Prostate gland (tissue), 2 donors: ENCODE measurements at regions not wholly inside any gene's neighbourhood (a gene's known extent, or its start where the extent isn't known, plus 50 kb on each side); places are given as distances from the start of the nearest gene placed in this dataset.

Experiments used
- POLR2A ChIP-seq: fragments of 450-650 bp; IDR thresholded peaks from one replicate; pipeline ENCODE4 v1.6.1; 2016; ENCODE audit warnings: antibody characterized with exemption, mild to moderate bottlenecking
- POLR2AphosphoS5 ChIP-seq: sonication (generic); formaldehyde crosslinking; IDR thresholded peaks from one replicate; pipeline ENCODE4 v1.6.1; 2017; ENCODE audit warnings: antibody characterized with exemption
- TF ChIP-seq, protein P1 (sequence below), 4 experiments: fragments of 200-600 bp in 2 of 4; fragments of 450-650 bp in 2 of 4; sonication (generic) in 2 of 4; IDR thresholded peaks; 1 replicate in 3 of 4; 2 replicates in 1 of 4; pipeline ENCODE4 v1.5.1; 2016 to 2019; ENCODE audit warnings: antibody characterized with exemption in 4 of 4, mild to moderate bottlenecking in 2 of 4, moderate library complexity in 2 of 4

DNA sequence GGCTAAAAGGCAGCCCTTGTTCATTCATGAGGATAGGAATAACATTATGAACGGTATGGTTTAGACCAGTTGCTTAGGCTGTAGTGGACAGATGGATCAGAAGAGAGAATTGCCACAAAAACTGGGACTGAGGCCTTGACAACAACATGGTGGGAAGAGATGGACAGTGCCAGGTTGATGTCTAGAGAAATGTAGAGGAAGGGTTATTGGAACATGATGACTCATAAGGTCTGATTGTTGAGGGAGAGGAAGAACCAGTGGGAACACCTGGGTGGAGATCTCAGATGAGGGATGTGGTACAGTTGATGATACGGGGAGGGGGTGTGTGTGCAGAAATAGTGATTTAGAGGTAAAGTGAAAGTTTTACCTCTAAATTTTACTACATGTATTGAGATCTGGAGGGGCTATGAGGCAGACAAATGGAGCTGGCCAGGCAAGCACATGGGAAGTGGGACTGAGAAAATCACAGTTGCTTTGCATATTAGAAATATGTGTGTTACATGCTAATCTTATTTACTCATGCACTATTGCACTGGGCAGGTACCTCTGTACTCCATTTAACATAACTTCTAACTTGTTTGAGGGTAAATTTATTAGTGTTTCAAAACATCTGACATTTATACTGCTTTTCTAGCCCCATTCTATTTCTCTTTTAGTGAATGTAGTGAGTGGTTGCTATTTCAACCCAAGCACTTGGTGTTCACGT is 65.6 kb downstream of the PLCE1 start:
- TF ChIP-seq, protein P1, sequence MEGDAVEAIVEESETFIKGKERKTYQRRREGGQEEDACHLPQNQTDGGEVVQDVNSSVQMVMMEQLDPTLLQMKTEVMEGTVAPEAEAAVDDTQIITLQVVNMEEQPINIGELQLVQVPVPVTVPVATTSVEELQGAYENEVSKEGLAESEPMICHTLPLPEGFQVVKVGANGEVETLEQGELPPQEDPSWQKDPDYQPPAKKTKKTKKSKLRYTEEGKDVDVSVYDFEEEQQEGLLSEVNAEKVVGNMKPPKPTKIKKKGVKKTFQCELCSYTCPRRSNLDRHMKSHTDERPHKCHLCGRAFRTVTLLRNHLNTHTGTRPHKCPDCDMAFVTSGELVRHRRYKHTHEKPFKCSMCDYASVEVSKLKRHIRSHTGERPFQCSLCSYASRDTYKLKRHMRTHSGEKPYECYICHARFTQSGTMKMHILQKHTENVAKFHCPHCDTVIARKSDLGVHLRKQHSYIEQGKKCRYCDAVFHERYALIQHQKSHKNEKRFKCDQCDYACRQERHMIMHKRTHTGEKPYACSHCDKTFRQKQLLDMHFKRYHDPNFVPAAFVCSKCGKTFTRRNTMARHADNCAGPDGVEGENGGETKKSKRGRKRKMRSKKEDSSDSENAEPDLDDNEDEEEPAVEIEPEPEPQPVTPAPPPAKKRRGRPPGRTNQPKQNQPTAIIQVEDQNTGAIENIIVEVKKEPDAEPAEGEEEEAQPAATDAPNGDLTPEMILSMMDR (IDR thresholded peaks at IDR 0.05): no peak
- no peak for TF ChIP-seq POLR2AphosphoS5
- no peak for TF ChIP-seq POLR2A
